GM12878 (cell line): ENCODE measurements at regions not wholly inside any gene's neighbourhood (a gene's known extent, or its start where the extent isn't known, plus 50 kb on each side); places are given as distances from the start of the nearest gene placed in this dataset.

Experiments
- ATAC-seq: fragments of 200-7000 bp; cut with Tn5 transposase; 3 replicates; pipeline ENCODE4 v1.9.1; 2020; ENCODE audit warnings: mild to moderate bottlenecking, moderate library complexity
- BruUV-seq: library from RNA; stranded (reverse); fragments of 400-500 nt; replicated peaks from 2 replicates; lab custom pipeline; 2021; lab: Mats Ljungman, UMichigan
- CTCF ChIA-PET: fragments of 300-600 bp; sonication (Branson Sonifier 250); formaldehyde crosslinking; extraction: SDS; loops from one replicate; lab custom pipeline; 2021; ENCODE audit warnings: inconsistent platforms; lab: Yijun Ruan, JAX
- POLR2A ChIA-PET: fragments of 350-600 bp; formaldehyde crosslinking; extraction: SDS; loops from one replicate; lab custom pipeline; 2021; ENCODE audit warnings: inconsistent platforms; lab: Charles Lee
- RAD21 ChIA-PET: fragments of 300-600 bp; sonication (Branson Sonifier 250); formaldehyde crosslinking; loops from one replicate; lab custom pipeline; 2023; ENCODE audit warnings: antibody characterized with exemption; ENCODE audit not compliant: unreplicated experiment; lab: Charles Lee
- SMC1A ChIA-PET: fragments of 300-600 bp; sonication (Branson Sonifier 250); formaldehyde crosslinking; loops from one replicate; lab custom pipeline; 2023; ENCODE audit not compliant: unreplicated experiment, uncharacterized antibody; lab: Charles Lee
- DNase-seq: peaks from one replicate; pipeline ENCODE4 v3.0.0-alpha.2; 2011; ENCODE audit warnings: low read depth, low spot score
- FAIRE-seq: peaks from 3 replicates; lab custom pipeline; 2011; peaks lifted over from hg19 to GRCh38; lab: Jason Lieb, UNC
- H2AFZ ChIP-seq: 2 replicates; pipeline ENCODE4 v1.6.0; 2011; ENCODE audit warnings: low read depth, low read length, control low read depth; ENCODE audit not compliant: control insufficient read depth
- H3K27ac ChIP-seq: 2 replicates; pipeline ENCODE4 v1.5.1; 2011; ENCODE audit warnings: control low read depth; ENCODE audit not compliant: control insufficient read depth, insufficient read depth
- H3K27me3 ChIP-seq, 2 experiments: replicated peaks in 1 of 2; 2 replicates each; pipeline versions ENCODE4 v1.6.0 to v1.6.1; 2011; ENCODE audit warnings: low read length in 1 of 2; ENCODE audit not compliant: control insufficient read depth in 2 of 2, insufficient read depth in 2 of 2
- H3K36me3 ChIP-seq, 2 experiments: 2 replicates each; pipeline ENCODE4 v1.5.1; 2011; ENCODE audit warnings: low read length in 1 of 2; ENCODE audit not compliant: control insufficient read depth in 2 of 2, insufficient read depth in 2 of 2
- H3K4me1 ChIP-seq: 2 replicates; pipeline ENCODE4 v1.6.1; 2011; ENCODE audit warnings: mild to moderate bottlenecking, low read length, moderate library complexity, mixed read lengths; ENCODE audit not compliant: control insufficient read depth, insufficient read depth
- H3K4me2 ChIP-seq: 2 replicates; pipeline ENCODE4 v1.6.0; 2011; ENCODE audit warnings: control low read depth; ENCODE audit not compliant: control insufficient read depth, insufficient read depth
- H3K4me3 ChIP-seq: fragments of 200-600 bp; sonication (generic); 2 replicates; pipeline ENCODE4 v1.5.1; 2016
- H3K79me2 ChIP-seq: 2 replicates; pipeline ENCODE4 v1.6.0; 2011; ENCODE audit warnings: low read length; ENCODE audit not compliant: control insufficient read depth, insufficient read depth
- H3K9ac ChIP-seq: 2 replicates; pipeline ENCODE4 v1.8.0; 2011; ENCODE audit warnings: low read length, control low read depth, mixed read lengths; ENCODE audit not compliant: control insufficient read depth, insufficient read depth
- H3K9me3 ChIP-seq: replicated peaks from 3 replicates; pipeline ENCODE4 v1.5.1; 2011; ENCODE audit warnings: mild to moderate bottlenecking, low read length; ENCODE audit not compliant: control insufficient read depth, insufficient read depth
- H4K20me1 ChIP-seq: 2 replicates; pipeline ENCODE4 v1.6.0; 2011; ENCODE audit not compliant: control insufficient read depth, insufficient read depth
- PRDM15 ChIP-seq: fragments of 450-650 bp; formaldehyde crosslinking; IDR thresholded peaks from 2 replicates; pipeline ENCODE4 v1.4.0; 2020; ENCODE audit warnings: mild to moderate bottlenecking, moderate library complexity
- RAD21 ChIP-seq: IDR thresholded peaks from 2 replicates; pipeline ENCODE4 v1.6.1; 2011; ENCODE audit warnings: mild to moderate bottlenecking, low read depth, low read length, moderate library complexity; ENCODE audit not compliant: insufficient read depth
- SKIL ChIP-seq: fragments of 450-650 bp; IDR thresholded peaks from 2 replicates; pipeline ENCODE4 v1.6.1; 2017; ENCODE audit warnings: mild to moderate bottlenecking, low read depth, inconsistent platforms; ENCODE audit not compliant: poor library complexity, severe bottlenecking
- SMARCA5 ChIP-seq: fragments of 450-650 bp; IDR thresholded peaks from 2 replicates; pipeline ENCODE4 v1.6.1; 2017; ENCODE audit warnings: mild to moderate bottlenecking
- SPI1 ChIP-seq: IDR thresholded peaks from 2 replicates; pipeline ENCODE4 v1.6.1; 2011; ENCODE audit warnings: low read depth, mild to moderate bottlenecking, low read length, moderate library complexity, borderline replicate concordance; ENCODE audit not compliant: insufficient read depth
- WGBS: methylation state at CpG from one replicate; pipeline ENCODE4 v1.1.6; 2016; ENCODE audit warnings: low lambda C conversion rate; ENCODE audit not compliant: insufficient replicate concordance, insufficient coverage; ENCODE audit errors: missing lambda C conversion rate; 5-methylcytosine and 5-hydroxymethylcytosine counted together
- in situ Hi-C: fragments of 300-500 bp; cut with MboI; formaldehyde crosslinking; loops from 9 replicates; pipeline ENCODE4 v1.14.3; 2018; ENCODE audit warnings: mixed read lengths
- intact Hi-C: fragments of 100-400 bp; cut with micrococcal nuclease; formaldehyde crosslinking; loops from one replicate; pipeline ENCODE4 v1.14.2; 2022; ENCODE audit not compliant: unreplicated experiment

DNA sequence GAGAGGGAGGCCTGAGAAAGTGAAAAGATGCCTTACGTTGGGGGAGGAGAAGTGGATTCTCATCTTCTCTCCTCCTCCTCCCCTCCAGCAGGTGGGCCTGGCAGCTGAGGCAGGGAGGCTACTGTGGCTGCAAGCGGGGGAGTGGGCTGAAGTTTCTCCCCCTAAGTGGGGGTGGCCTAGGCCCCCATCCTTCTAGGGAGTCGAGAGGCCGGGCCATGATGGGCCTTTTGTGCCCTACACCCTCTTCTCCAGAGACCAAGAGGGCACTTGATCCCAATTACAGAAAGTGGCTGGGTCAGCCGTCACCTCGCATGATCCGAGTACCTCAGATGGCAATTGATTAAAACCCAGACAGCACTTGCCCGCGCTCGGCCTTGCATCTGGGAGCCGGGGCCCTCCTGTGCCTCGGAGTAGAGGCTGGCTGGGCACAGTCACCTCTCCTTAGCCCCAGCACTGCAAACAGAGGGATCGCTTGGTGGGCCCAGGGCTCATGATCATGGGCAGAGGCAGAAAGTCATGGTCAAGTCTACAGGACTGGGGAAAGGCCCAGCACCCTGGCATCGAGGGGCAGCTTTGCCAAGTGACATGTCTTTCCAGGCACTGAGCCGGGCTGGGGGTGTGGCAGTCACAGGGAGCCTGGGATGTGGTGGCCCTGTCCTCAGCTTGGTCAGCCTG is 78.3 kb downstream of the IRX5 start:
- no peak overlapping the region for H3K4me3 ChIP-seq
- DNase-seq, result no peak
- RAD21 ChIA-PET, result no interaction called here
- no peaks in the 10 kb centered on the region for H3K27me3 ChIP-seq
- FAIRE-seq, result no peak
- in situ Hi-C loops (no loop called here), intact Hi-C loops (no loop called here)
- no peaks in the 10 kb centered on the region for H3K9me3 ChIP-seq
- no peak overlapping the region for H3K4me2 ChIP-seq
- no peak for ATAC-seq
- no peaks in the 10 kb centered on the region for H3K36me3 ChIP-seq
- SMC1A ChIA-PET, result no interaction called here
- no peak overlapping the region for H2AFZ ChIP-seq
- no peaks in the 10 kb centered on the region for H4K20me1 ChIP-seq
- CTCF ChIA-PET, result no interaction called here
- no peak for TF ChIP-seq PRDM15 (CRISPR knock-in tag)
- no peak for TF ChIP-seq SKIL
- TF ChIP-seq SPI1, result no peak
- TF ChIP-seq SMARCA5, result no peak
- no peak for TF ChIP-seq RAD21
- H3K79me2 ChIP-seq, result no peaks in the 10 kb centered on the region
- WGBS, result 32% methylated on average over 14 of the region's 15 CpGs
- H3K4me1 ChIP-seq, result no peaks in the 10 kb centered on the region
- no peak overlapping the region for H3K9ac ChIP-seq
- no TSS peak for BruUV-seq
- no peak overlapping the region for H3K27ac ChIP-seq
- POLR2A ChIA-PET, result no interaction called here
